ENCODE measurements at regions not wholly inside any gene's neighbourhood (a gene's known extent, or its start where the extent isn't known, plus 50 kb on each side); places are given as distances from the start of the nearest gene placed in this dataset.

GRCh38 chr16:51657848-51658247 is 506.8 kb upstream of the SALL1 start:
- DNase-seq (ENCODE audit: low spot score), result no peak

- no peak for DNase-seq (ENCODE audit: low spot score)
Measured at GRCh38 chr16:51655249-51655648, 504.2 kb upstream of the SALL1 start.

GRCh38 chr16:51651061-51651466 is 500.0 kb upstream of the SALL1 start:
- no peak for DNase-seq (ENCODE audit: low spot score)

GRCh38 chr16:51649631-51650030 is 498.6 kb upstream of the SALL1 start:
- no peak for DNase-seq (ENCODE audit: low spot score)

GRCh38 chr16:51648526-51648925 is 497.5 kb upstream of the SALL1 start:
- peak; percentile 47 for DNase-seq (ENCODE audit: low spot score)

GRCh38 chr16:51641191-51641765 is 490.2 kb upstream of the SALL1 start:
- DNase-seq (ENCODE audit: low spot score), result no peak

- DNase-seq (ENCODE audit: low spot score), result no peak
Measured at GRCh38 chr16:51640196-51640595, 489.1 kb upstream of the SALL1 start.

- DNase-seq (ENCODE audit: low spot score), result no peak
Measured at GRCh38 chr16:51638339-51639135, 487.5 kb upstream of the SALL1 start.

GRCh38 chr16:51637770-51638094 is 486.7 kb upstream of the SALL1 start:
- DNase-seq (ENCODE audit: low spot score), result no peak

GRCh38 chr16:51636920-51637769 is 486.1 kb upstream of the SALL1 start:
- DNase-seq (ENCODE audit: low spot score), result peak; percentile 17

GRCh38 chr16:51635181-51635580 is 484.1 kb upstream of the SALL1 start:
- no peak for DNase-seq (ENCODE audit: low spot score)

- DNase-seq (ENCODE audit: low spot score), result no peak
Measured at GRCh38 chr16:51630076-51630475, 479.0 kb upstream of the SALL1 start.

- no peak for DNase-seq (ENCODE audit: low spot score)
Measured at GRCh38 chr16:51629576-51629975, 478.5 kb upstream of the SALL1 start.

- DNase-seq (ENCODE audit: low spot score), result no peak
Measured at GRCh38 chr16:51624080-51624775, 473.2 kb upstream of the SALL1 start.

GRCh38 chr16:51621610-51622009 is 470.5 kb upstream of the SALL1 start:
- no peak for DNase-seq (ENCODE audit: low spot score)

GRCh38 chr16:51615141-51615540 is 464.1 kb upstream of the SALL1 start:
- no peak for DNase-seq (ENCODE audit: low spot score)

- DNase-seq (ENCODE audit: low spot score), result no peak
Measured at GRCh38 chr16:51607201-51607651, 456.2 kb upstream of the SALL1 start.

- DNase-seq (ENCODE audit: low spot score), result no peak
Measured at GRCh38 chr16:51596247-51596646, 445.2 kb upstream of the SALL1 start.

- DNase-seq (ENCODE audit: low spot score), result no peak
Measured at GRCh38 chr16:51592535-51593300, 441.6 kb upstream of the SALL1 start.

- DNase-seq (ENCODE audit: low spot score), result no peak
Measured at GRCh38 chr16:51592001-51592501, 441.0 kb upstream of the SALL1 start.

GRCh38 chr16:51591480-51591879 is 440.4 kb upstream of the SALL1 start:
- no peak for DNase-seq (ENCODE audit: low spot score)
